ENCODE measurements at regions not wholly inside any gene's neighbourhood (a gene's known extent, or its start where the extent isn't known, plus 50 kb on each side); places are given as distances from the start of the nearest gene placed in this dataset.

DNA sequence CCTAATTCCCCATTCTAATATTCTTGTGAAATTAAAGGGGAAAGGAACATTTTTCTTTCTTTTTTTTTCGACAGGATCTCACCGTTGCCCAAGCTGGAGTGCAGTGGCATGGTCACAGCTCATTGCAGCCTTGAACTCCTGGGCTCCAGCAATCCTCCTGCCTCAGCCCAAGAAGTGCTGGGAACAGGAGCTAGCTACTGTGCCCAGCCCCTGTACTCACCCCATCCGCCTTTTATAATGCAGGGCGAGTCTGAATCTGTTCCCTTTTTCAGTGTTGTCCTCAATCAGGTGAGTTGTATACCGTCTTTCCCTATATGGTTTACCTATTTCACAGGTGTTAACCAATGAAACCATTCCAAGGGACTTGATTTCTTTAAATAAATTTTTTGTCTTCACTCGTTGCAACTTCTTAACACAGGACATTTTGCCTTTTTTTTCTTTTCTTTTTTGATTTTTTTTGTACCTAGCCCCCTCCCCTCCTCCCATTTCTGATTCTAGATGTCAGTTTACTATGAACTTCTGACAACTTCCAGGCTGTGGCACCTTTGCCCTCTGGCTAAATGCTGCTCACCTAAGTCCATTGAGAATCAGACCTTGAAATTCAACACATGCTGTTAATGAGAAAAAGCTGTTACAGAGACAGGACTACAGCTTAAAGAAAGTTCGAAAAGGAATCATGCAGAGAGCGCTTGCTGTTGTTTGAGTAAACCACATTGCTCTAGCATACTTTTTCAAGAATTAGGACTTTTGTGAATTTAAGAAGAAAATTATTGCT lies 562.1 kb upstream of the KLF12 start:
- TF ChIP-seq CTCF (conservative IDR thresholded peaks at IDR 0.05; ENCODE audit: low read depth in 2 of 2), result no peak
- TF ChIP-seq EZH2 (IDR thresholded peaks at IDR 0.05; ENCODE audit: low read depth, unreplicated experiment), result no peak
- no peak for TF ChIP-seq NANOG (IDR thresholded peaks at IDR 0.05; ENCODE audit: borderline replicate concordance)
- no peak for TF ChIP-seq CREB1 (CRISPR knock-in tag; IDR thresholded peaks at IDR 0.05; ENCODE audit: low read depth)
- TF ChIP-seq POLR2AphosphoS5 (IDR thresholded peaks at IDR 0.05; ENCODE audit: low read depth), result no peak
- TF ChIP-seq, protein P1, sequence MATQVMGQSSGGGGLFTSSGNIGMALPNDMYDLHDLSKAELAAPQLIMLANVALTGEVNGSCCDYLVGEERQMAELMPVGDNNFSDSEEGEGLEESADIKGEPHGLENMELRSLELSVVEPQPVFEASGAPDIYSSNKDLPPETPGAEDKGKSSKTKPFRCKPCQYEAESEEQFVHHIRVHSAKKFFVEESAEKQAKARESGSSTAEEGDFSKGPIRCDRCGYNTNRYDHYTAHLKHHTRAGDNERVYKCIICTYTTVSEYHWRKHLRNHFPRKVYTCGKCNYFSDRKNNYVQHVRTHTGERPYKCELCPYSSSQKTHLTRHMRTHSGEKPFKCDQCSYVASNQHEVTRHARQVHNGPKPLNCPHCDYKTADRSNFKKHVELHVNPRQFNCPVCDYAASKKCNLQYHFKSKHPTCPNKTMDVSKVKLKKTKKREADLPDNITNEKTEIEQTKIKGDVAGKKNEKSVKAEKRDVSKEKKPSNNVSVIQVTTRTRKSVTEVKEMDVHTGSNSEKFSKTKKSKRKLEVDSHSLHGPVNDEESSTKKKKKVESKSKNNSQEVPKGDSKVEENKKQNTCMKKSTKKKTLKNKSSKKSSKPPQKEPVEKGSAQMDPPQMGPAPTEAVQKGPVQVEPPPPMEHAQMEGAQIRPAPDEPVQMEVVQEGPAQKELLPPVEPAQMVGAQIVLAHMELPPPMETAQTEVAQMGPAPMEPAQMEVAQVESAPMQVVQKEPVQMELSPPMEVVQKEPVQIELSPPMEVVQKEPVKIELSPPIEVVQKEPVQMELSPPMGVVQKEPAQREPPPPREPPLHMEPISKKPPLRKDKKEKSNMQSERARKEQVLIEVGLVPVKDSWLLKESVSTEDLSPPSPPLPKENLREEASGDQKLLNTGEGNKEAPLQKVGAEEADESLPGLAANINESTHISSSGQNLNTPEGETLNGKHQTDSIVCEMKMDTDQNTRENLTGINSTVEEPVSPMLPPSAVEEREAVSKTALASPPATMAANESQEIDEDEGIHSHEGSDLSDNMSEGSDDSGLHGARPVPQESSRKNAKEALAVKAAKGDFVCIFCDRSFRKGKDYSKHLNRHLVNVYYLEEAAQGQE (IDR thresholded peaks at IDR 0.05; ENCODE audit: unreplicated experiment), result no peak
- no peak for TF ChIP-seq ZNF331 (CRISPR knock-in tag; IDR thresholded peaks at IDR 0.05; ENCODE audit: low read depth)
- TF ChIP-seq EZH2phosphoT487 (IDR thresholded peaks at IDR 0.05; ENCODE audit: unreplicated experiment), result no peak
- TF ChIP-seq, protein P2, sequence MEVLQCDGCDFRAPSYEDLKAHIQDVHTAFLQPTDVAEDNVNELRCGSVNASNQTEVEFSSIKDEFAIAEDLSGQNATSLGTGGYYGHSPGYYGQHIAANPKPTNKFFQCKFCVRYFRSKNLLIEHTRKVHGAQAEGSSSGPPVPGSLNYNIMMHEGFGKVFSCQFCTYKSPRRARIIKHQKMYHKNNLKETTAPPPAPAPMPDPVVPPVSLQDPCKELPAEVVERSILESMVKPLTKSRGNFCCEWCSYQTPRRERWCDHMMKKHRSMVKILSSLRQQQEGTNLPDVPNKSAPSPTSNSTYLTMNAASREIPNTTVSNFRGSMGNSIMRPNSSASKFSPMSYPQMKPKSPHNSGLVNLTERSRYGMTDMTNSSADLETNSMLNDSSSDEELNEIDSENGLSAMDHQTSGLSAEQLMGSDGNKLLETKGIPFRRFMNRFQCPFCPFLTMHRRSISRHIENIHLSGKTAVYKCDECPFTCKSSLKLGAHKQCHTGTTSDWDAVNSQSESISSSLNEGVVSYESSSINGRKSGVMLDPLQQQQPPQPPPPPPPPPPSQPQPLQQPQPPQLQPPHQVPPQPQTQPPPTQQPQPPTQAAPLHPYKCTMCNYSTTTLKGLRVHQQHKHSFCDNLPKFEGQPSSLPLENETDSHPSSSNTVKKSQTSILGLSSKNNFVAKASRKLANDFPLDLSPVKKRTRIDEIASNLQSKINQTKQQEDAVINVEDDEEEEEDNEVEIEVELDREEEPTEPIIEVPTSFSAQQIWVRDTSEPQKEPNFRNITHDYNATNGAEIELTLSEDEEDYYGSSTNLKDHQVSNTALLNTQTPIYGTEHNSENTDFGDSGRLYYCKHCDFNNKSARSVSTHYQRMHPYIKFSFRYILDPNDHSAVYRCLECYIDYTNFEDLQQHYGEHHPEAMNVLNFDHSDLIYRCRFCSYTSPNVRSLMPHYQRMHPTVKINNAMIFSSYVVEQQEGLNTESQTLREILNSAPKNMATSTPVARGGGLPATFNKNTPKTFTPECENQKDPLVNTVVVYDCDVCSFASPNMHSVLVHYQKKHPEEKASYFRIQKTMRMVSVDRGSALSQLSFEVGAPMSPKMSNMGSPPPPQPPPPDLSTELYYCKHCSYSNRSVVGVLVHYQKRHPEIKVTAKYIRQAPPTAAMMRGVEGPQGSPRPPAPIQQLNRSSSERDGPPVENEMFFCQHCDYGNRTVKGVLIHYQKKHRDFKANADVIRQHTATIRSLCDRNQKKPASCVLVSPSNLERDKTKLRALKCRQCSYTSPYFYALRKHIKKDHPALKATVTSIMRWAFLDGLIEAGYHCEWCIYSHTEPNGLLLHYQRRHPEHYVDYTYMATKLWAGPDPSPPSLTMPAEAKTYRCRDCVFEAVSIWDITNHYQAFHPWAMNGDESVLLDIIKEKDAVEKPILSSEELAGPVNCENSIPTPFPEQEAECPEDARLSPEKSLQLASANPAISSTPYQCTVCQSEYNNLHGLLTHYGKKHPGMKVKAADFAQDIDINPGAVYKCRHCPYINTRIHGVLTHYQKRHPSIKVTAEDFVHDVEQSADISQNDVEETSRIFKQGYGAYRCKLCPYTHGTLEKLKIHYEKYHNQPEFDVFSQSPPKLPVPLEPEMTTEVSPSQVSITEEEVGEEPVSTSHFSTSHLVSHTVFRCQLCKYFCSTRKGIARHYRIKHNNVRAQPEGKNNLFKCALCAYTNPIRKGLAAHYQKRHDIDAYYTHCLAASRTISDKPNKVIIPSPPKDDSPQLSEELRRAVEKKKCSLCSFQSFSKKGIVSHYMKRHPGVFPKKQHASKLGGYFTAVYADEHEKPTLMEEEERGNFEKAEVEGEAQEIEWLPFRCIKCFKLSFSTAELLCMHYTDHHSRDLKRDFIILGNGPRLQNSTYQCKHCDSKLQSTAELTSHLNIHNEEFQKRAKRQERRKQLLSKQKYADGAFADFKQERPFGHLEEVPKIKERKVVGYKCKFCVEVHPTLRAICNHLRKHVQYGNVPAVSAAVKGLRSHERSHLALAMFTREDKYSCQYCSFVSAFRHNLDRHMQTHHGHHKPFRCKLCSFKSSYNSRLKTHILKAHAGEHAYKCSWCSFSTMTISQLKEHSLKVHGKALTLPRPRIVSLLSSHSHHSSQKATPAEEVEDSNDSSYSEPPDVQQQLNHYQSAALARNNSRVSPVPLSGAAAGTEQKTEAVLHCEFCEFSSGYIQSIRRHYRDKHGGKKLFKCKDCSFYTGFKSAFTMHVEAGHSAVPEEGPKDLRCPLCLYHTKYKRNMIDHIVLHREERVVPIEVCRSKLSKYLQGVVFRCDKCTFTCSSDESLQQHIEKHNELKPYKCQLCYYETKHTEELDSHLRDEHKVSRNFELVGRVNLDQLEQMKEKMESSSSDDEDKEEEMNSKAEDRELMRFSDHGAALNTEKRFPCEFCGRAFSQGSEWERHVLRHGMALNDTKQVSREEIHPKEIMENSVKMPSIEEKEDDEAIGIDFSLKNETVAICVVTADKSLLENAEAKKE (CRISPR knock-in tag; IDR thresholded peaks at IDR 0.05), result no peak
- no peak for TF ChIP-seq ZNF114 (CRISPR knock-in tag; IDR thresholded peaks at IDR 0.05)
